ENCODE measurements at regions not wholly inside any gene's neighbourhood (a gene's known extent, or its start where the extent isn't known, plus 50 kb on each side); places are given as distances from the start of the nearest gene placed in this dataset.

GRCh38 chr4:153943738-153944415 lies 155.0 kb upstream of the SFRP2 start:
- Histone ChIP-seq H3K4me1 (no peaks in the 10 kb centered on the region), H3K27ac (no peak overlapping the region), H3K9me3 (no peaks in the 10 kb centered on the region), H3K4me3 (no peak overlapping the region), H3K36me3 (replicated peaks in 1 of 2; ENCODE audit: insufficient read depth in 1 of 2, low read depth in 2 of 2) (no peaks in the 10 kb centered on the region), H3K27me3 (no peaks in the 10 kb centered on the region)
- ATAC-seq (no peak), DNase-seq (no peak)
- WGBS, 2 donors = 88 to 97% methylated on average over 1 of the region's 1 CpG
- TF ChIP-seq POLR2A (IDR thresholded peaks at IDR 0.05) (no peak), CTCF (IDR thresholded peaks at IDR 0.05) (no peak)
- intact Hi-C loops (cut with DNase I) = no loop called here

GRCh38 chr4:153940916-153941315 lies 152.0 kb upstream of the SFRP2 start:
- no peak for DNase-seq
- WGBS, 2 donors = 35 to 53% methylated on average over 4 of the region's 4 CpGs
- ATAC-seq = no peak
- no peak overlapping the region for H3K27ac ChIP-seq
- intact Hi-C loops (cut with DNase I) = no loop called here
- no peak overlapping the region for H3K4me3 ChIP-seq
- no peaks in the 10 kb centered on the region for H3K9me3 ChIP-seq
- no peaks in the 10 kb centered on the region for H3K4me1 ChIP-seq
- H3K27me3 ChIP-seq = no peaks in the 10 kb centered on the region
- no peak for TF ChIP-seq POLR2A (IDR thresholded peaks at IDR 0.05)
- no peaks in the 10 kb centered on the region for H3K36me3 ChIP-seq (replicated peaks in 1 of 2; ENCODE audit: insufficient read depth in 1 of 2, low read depth in 2 of 2)

GRCh38 chr4:153939570-153939969 lies 150.7 kb upstream of the SFRP2 start:
- 74 to 80% methylated on average over 1 of the region's 1 CpG for WGBS, 2 donors
- no peaks in the 10 kb centered on the region for H3K27me3 ChIP-seq
- no peaks in the 10 kb centered on the region for H3K4me1 ChIP-seq
- DNase-seq (no peak), ATAC-seq (no peak)
- no peaks in the 10 kb centered on the region for H3K9me3 ChIP-seq
- no peak overlapping the region for H3K27ac ChIP-seq
- H3K4me3 ChIP-seq = no peak overlapping the region
- intact Hi-C loops (cut with DNase I) = no loop called here
- no peaks in the 10 kb centered on the region for H3K36me3 ChIP-seq (replicated peaks in 1 of 2; ENCODE audit: insufficient read depth in 1 of 2, low read depth in 2 of 2)
- TF ChIP-seq POLR2A (IDR thresholded peaks at IDR 0.05) (no peak), CTCF (IDR thresholded peaks at IDR 0.05) (no peak)

GRCh38 chr4:153938994-153939393 lies 150.1 kb upstream of the SFRP2 start:
- Histone ChIP-seq H3K4me3 (no peak overlapping the region), H3K9me3 (no peaks in the 10 kb centered on the region), H3K27me3 (no peaks in the 10 kb centered on the region), H3K4me1 (no peaks in the 10 kb centered on the region), H3K27ac (no peak overlapping the region), H3K36me3 (replicated peaks in 1 of 2; ENCODE audit: insufficient read depth in 1 of 2, low read depth in 2 of 2) (no peaks in the 10 kb centered on the region)
- no peak for TF ChIP-seq CTCF (IDR thresholded peaks at IDR 0.05)
- TF ChIP-seq POLR2A (IDR thresholded peaks at IDR 0.05) = no peak
- 72 to 74% methylated on average over 4 of the region's 4 CpGs for WGBS, 2 donors
- DNase-seq (no peak), ATAC-seq (no peak)
- intact Hi-C loops (cut with DNase I) = no loop called here

- intact Hi-C loops (cut with DNase I) = no loop called here
- Histone ChIP-seq H3K4me3 (no peak overlapping the region), H3K9me3 (no peaks in the 10 kb centered on the region), H3K27me3 (no peaks in the 10 kb centered on the region), H3K36me3 (replicated peaks in 1 of 2; ENCODE audit: insufficient read depth in 1 of 2, low read depth in 2 of 2) (no peaks in the 10 kb centered on the region), H3K27ac (no peak overlapping the region), H3K4me1 (no peaks in the 10 kb centered on the region)
- TF ChIP-seq POLR2A (IDR thresholded peaks at IDR 0.05) (no peak), CTCF (IDR thresholded peaks at IDR 0.05) (no peak)
- 57 to 68% methylated on average over 4 of the region's 4 CpGs for WGBS, 2 donors
- ATAC-seq (no peak), DNase-seq (no peak)
These were observed 148.4 kb upstream of the SFRP2 start for GRCh38 chr4:153937289-153937688.
